HCT116 (cell line): ENCODE measurements at regions not wholly inside any gene's neighbourhood (a gene's known extent, or its start where the extent isn't known, plus 50 kb on each side); places are given as distances from the start of the nearest gene placed in this dataset.

Experiments used
- ATAC-seq: fragments of 200-7000 bp; cut with Tn5 transposase; 2 replicates; pipeline ENCODE4 v1.9.1; 2020; ENCODE audit warnings: mild to moderate bottlenecking, moderate library complexity
- BruUV-seq: library from RNA; stranded (reverse); fragments of 400-500 nt; replicated peaks from 2 replicates; lab custom pipeline; 2021; lab: Mats Ljungman, UMichigan
- CTCF ChIA-PET: fragments of 300-600 bp; sonication (Branson Sonifier 250); formaldehyde crosslinking; loops from one replicate; lab custom pipeline; 2021; ENCODE audit warnings: antibody characterized with exemption; lab: Charles Lee
- POLR2A ChIA-PET: fragments of 300-600, 350-600 bp; sonication (Branson Sonifier 250); formaldehyde crosslinking; loops from one replicate; lab custom pipeline; 2021; ENCODE audit warnings: antibody characterized with exemption; lab: Charles Lee
- RAD21 ChIA-PET, 2 experiments: fragments of 300-600 bp; sonication (Branson Sonifier 250); formaldehyde crosslinking; loops; one replicate each; lab custom pipeline; 2023; ENCODE audit warnings: low total read pairs in 2 of 2; ENCODE audit not compliant: uncharacterized antibody in 2 of 2, unreplicated experiment in 2 of 2, low non-redundant PET in 1 of 2; lab: Charles Lee
- DNase-seq: peaks from one replicate; pipeline ENCODE4 v3.0.0-alpha.2; 2010; ENCODE audit warnings: low read depth, low spot score
- H2AFZ ChIP-seq: fragments of 200-600 bp; shearing (Covaris generic), sonication (generic); 2 replicates; pipeline ENCODE4 v1.6.1; 2017; ENCODE audit warnings: low read depth, mixed run types, mixed read lengths, antibody characterized with exemption, low read length; ENCODE audit not compliant: poor library complexity, severe bottlenecking
- H3K27ac ChIP-seq: 2 replicates; pipeline ENCODE4 v1.5.1; 2012; ENCODE audit warnings: low read depth, low read length
- H3K27me3 ChIP-seq: fragments of 200-600 bp; sonication (generic); 2 replicates; pipeline ENCODE4 v1.6.1; 2016; ENCODE audit warnings: mixed run types, low read length, mixed read lengths; ENCODE audit not compliant: insufficient read depth
- H3K36me3 ChIP-seq, 2 experiments: fragments of 200-500 bp in 1 of 2; fragments of 200-600 bp in 1 of 2; sonication (Bioruptor generic) in 1 of 2; sonication (generic) in 1 of 2; 2 replicates each; pipeline versions ENCODE4 v1.5.1 to v1.6.1; 2014 to 2016; ENCODE audit warnings: low read length in 2 of 2, inconsistent platforms in 1 of 2, mixed read lengths in 1 of 2, mixed run types in 1 of 2; ENCODE audit not compliant: insufficient read depth in 2 of 2, control insufficient read depth in 1 of 2
- H3K4me1 ChIP-seq, 2 experiments: fragments of 200-600 bp in 1 of 2; sonication (generic) in 1 of 2; 2 replicates each; pipeline versions ENCODE4 v1.5.1 to v1.6.1; 2012 to 2017; ENCODE audit warnings: low read length in 2 of 2, inconsistent platforms in 1 of 2, mild to moderate bottlenecking in 1 of 2, mixed read lengths in 1 of 2, mixed run types in 1 of 2, moderate library complexity in 1 of 2; ENCODE audit not compliant: insufficient read depth in 2 of 2, control insufficient read depth in 1 of 2
- H3K4me2 ChIP-seq: fragments of 200-600 bp; sonication (generic); 2 replicates; pipeline ENCODE4 v1.6.1; 2017; ENCODE audit warnings: mixed run types, low read length, mixed read lengths
- H3K4me3 ChIP-seq, 2 experiments: fragments of 200-600 bp in 1 of 2; sonication (generic) in 1 of 2; replicated peaks in 1 of 2; 2 replicates each; pipeline ENCODE4 v1.5.1; 2011 to 2016; ENCODE audit warnings: low read length in 2 of 2, control low read depth in 1 of 2, low read depth in 1 of 2, mild to moderate bottlenecking in 1 of 2, mixed read lengths in 1 of 2, mixed run types in 1 of 2
- H3K79me2 ChIP-seq: fragments of 200-600 bp; sonication (generic); 2 replicates; pipeline ENCODE4 v1.6.1; 2017; ENCODE audit warnings: mild to moderate bottlenecking, mixed run types, low read length, moderate library complexity, mixed read lengths; ENCODE audit not compliant: insufficient read depth
- H3K9ac ChIP-seq: fragments of 200-600 bp; sonication (generic); 2 replicates; pipeline ENCODE4 v1.6.1; 2016; ENCODE audit warnings: low read length, mixed read lengths
- H3K9me2 ChIP-seq: fragments of 200-600 bp; sonication (generic), shearing (Covaris generic); 2 replicates; pipeline ENCODE4 v1.6.1; 2017; ENCODE audit warnings: mixed run types, mild to moderate bottlenecking, moderate library complexity; ENCODE audit not compliant: insufficient read depth
- H3K9me3 ChIP-seq, 2 experiments: fragments of 200-500 bp in 1 of 2; fragments of 200-600 bp in 1 of 2; sonication (Bioruptor generic) in 1 of 2; sonication (generic) in 1 of 2; 2 replicates each; pipeline ENCODE4 v1.6.1; 2014 to 2017; ENCODE audit warnings: low read length in 2 of 2, mixed read lengths in 2 of 2, inconsistent platforms in 1 of 2, low read depth in 1 of 2, mild to moderate bottlenecking in 1 of 2, mixed run types in 1 of 2, moderate library complexity in 1 of 2; ENCODE audit not compliant: control insufficient read depth in 1 of 2, insufficient read depth in 1 of 2
- H4K20me1 ChIP-seq: fragments of 200-600 bp; sonication (generic), shearing (Covaris generic); 2 replicates; pipeline ENCODE4 v1.6.1; 2017; ENCODE audit warnings: mixed run types, mild to moderate bottlenecking, moderate library complexity; ENCODE audit not compliant: insufficient read depth
- CEBPB ChIP-seq: IDR thresholded peaks from 2 replicates; pipeline ENCODE4 v1.6.1; 2012; ENCODE audit warnings: low read depth
- EGR1 ChIP-seq: IDR thresholded peaks from 2 replicates; pipeline ENCODE4 v1.6.1; 2012; ENCODE audit warnings: low read depth
- ELF1 ChIP-seq: IDR thresholded peaks from 2 replicates; pipeline ENCODE4 v1.6.1; 2012; ENCODE audit warnings: low read depth, borderline replicate concordance
- EZH2 ChIP-seq: fragments of 200-600 bp; sonication (generic); IDR thresholded peaks from 2 replicates; pipeline ENCODE4 v1.6.1; 2017; ENCODE audit warnings: antibody characterized with exemption, mixed run types
- FOSL1 ChIP-seq: IDR thresholded peaks from 2 replicates; pipeline ENCODE4 v1.6.1; 2012; ENCODE audit warnings: low read depth
- MAX ChIP-seq: IDR thresholded peaks from 2 replicates; pipeline ENCODE4 v1.6.1; 2012
- POLR2A ChIP-seq: IDR thresholded peaks from 2 replicates; pipeline ENCODE4 v1.7.0; 2011; ENCODE audit warnings: borderline replicate concordance; ENCODE audit not compliant: insufficient read depth, insufficient read length; ENCODE audit errors: extremely low read depth
- POLR2AphosphoS5 ChIP-seq: IDR thresholded peaks from 2 replicates; pipeline ENCODE4 v1.6.1; 2011; ENCODE audit warnings: mild to moderate bottlenecking, low read depth, low read length, moderate library complexity
- REST ChIP-seq: IDR thresholded peaks from 2 replicates; pipeline ENCODE4 v1.6.1; 2012; ENCODE audit warnings: low read depth
- SIN3A ChIP-seq: IDR thresholded peaks from 2 replicates; pipeline ENCODE4 v1.6.1; 2012; ENCODE audit warnings: low read depth
- SP1 ChIP-seq: IDR thresholded peaks from 2 replicates; pipeline ENCODE4 v1.6.1; 2012; ENCODE audit warnings: low read depth
- TCF7L2 ChIP-seq: IDR thresholded peaks from 2 replicates; pipeline ENCODE4 v1.7.0; 2011; ENCODE audit warnings: borderline replicate concordance, inconsistent platforms; ENCODE audit not compliant: insufficient read depth, insufficient read length; ENCODE audit errors: extremely low read depth
- ZBTB33 ChIP-seq: IDR thresholded peaks from 2 replicates; pipeline ENCODE4 v1.6.1; 2011; ENCODE audit warnings: mild to moderate bottlenecking, low read length, moderate library complexity; ENCODE audit not compliant: insufficient replicate concordance; ENCODE audit errors: extremely low read depth
- ZFX ChIP-seq: fragments of 450-650 bp; IDR thresholded peaks from 2 replicates; pipeline ENCODE4 v1.6.1; 2017
- ZNF274 ChIP-seq: fragments of 200-500 bp; sonication (Bioruptor generic); IDR thresholded peaks from 2 replicates; pipeline ENCODE4 v1.6.1; 2014; ENCODE audit warnings: mild to moderate bottlenecking, low read depth, low read length, inconsistent platforms
- intact Hi-C: fragments of 100-400 bp; cut with micrococcal nuclease; formaldehyde crosslinking; loops from 2 replicates; pipeline ENCODE4 v1.10.0; 2022
- TF ChIP-seq, protein P1 (sequence below): IDR thresholded peaks from 2 replicates; pipeline ENCODE4 v1.6.1; 2012
- TF ChIP-seq, protein P2 (sequence below), 3 experiments: fragments of 200-600 bp in 1 of 3; sonication (generic) in 1 of 3; IDR thresholded peaks in 2 of 3; conservative IDR thresholded peaks in 1 of 3; 2 replicates each; pipeline ENCODE4 v1.5.1; 2012 to 2017; ENCODE audit warnings: low read depth in 2 of 3, low read length in 2 of 3, antibody characterized with exemption in 1 of 3, borderline replicate concordance in 1 of 3, control low read depth in 1 of 3, mild to moderate bottlenecking in 1 of 3, mixed read lengths in 1 of 3, mixed run types in 1 of 3, moderate library complexity in 1 of 3; ENCODE audit not compliant: insufficient read depth in 1 of 3

DNA sequence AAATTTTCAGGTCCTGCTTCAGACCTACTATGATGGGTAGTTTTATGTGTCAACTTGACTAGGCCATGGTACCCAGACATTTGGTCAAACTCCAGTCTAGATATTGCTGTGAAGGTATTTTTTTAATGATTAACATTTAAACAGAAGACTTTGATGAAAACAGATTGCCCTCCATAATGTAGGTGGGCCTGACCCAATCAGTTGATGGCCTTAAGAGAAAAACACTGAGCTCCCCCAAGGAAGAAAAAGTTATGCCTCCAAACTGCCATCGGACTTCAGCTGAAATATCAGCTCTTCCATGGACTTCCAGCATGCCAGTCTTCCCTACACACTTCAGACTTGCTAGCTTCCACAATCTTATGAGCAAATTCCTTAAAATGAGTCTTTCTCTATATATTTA, 67.3 kb upstream of the TYRP1 start:
- no peak for TF ChIP-seq ELF1
- TF ChIP-seq CEBPB: no peak
- no peak for TF ChIP-seq SIN3A
- TF ChIP-seq SP1: no peak
- TF ChIP-seq ZFX: no peak
- no peak for TF ChIP-seq FOSL1
- TF ChIP-seq REST: no peak
- no peak for TF ChIP-seq ZNF274
- no peak for TF ChIP-seq MAX
- no peak for TF ChIP-seq TCF7L2
- no peak for TF ChIP-seq ZBTB33
- no peak for TF ChIP-seq EGR1
- TF ChIP-seq POLR2A: no peak
- TF ChIP-seq, protein P1, sequence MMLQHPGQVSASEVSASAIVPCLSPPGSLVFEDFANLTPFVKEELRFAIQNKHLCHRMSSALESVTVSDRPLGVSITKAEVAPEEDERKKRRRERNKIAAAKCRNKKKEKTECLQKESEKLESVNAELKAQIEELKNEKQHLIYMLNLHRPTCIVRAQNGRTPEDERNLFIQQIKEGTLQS: no peak
- no peak for TF ChIP-seq EZH2
- TF ChIP-seq, protein P2, sequence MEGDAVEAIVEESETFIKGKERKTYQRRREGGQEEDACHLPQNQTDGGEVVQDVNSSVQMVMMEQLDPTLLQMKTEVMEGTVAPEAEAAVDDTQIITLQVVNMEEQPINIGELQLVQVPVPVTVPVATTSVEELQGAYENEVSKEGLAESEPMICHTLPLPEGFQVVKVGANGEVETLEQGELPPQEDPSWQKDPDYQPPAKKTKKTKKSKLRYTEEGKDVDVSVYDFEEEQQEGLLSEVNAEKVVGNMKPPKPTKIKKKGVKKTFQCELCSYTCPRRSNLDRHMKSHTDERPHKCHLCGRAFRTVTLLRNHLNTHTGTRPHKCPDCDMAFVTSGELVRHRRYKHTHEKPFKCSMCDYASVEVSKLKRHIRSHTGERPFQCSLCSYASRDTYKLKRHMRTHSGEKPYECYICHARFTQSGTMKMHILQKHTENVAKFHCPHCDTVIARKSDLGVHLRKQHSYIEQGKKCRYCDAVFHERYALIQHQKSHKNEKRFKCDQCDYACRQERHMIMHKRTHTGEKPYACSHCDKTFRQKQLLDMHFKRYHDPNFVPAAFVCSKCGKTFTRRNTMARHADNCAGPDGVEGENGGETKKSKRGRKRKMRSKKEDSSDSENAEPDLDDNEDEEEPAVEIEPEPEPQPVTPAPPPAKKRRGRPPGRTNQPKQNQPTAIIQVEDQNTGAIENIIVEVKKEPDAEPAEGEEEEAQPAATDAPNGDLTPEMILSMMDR (IDR thresholded peaks at IDR 0.05 in 2 of 3, conservative IDR thresholded peaks at IDR 0.05 in 1 of 3; ENCODE audit: borderline replicate concordance in 1 of 3, insufficient read depth in 1 of 3, low read depth in 2 of 3, low read length in 2 of 3): no peak
- TF ChIP-seq POLR2AphosphoS5: no peak
- no peak overlapping the region for H2AFZ ChIP-seq
- BruUV-seq: no TSS peak
- H3K9me3 ChIP-seq: no peaks in the 10 kb centered on the region
- H3K79me2 ChIP-seq: no peaks in the 10 kb centered on the region
- no peak overlapping the region for H3K4me2 ChIP-seq
- ATAC-seq: no peak
- H3K4me3 ChIP-seq: no peak overlapping the region
- H3K9ac ChIP-seq: no peak overlapping the region
- no peaks in the 10 kb centered on the region for H3K4me1 ChIP-seq
- no peak overlapping the region for H3K27ac ChIP-seq
- POLR2A ChIA-PET: no interaction called here
- intact Hi-C loops: no loop called here
- no peaks in the 10 kb centered on the region for H3K9me2 ChIP-seq
- RAD21 ChIA-PET: no interaction called here
- no peaks in the 10 kb centered on the region for H3K27me3 ChIP-seq
- CTCF ChIA-PET: no interaction called here
- no peak for DNase-seq
- no peaks in the 10 kb centered on the region for H3K36me3 ChIP-seq
- no peaks in the 10 kb centered on the region for H4K20me1 ChIP-seq
